ENCODE measurements at regions not wholly inside any gene's neighbourhood (a gene's known extent, or its start where the extent isn't known, plus 50 kb on each side); places are given as distances from the start of the nearest gene placed in this dataset.
"Not testable (repeated sequence)": the region's sequence is repeated elsewhere in the genome, so short reads cannot be mapped to it uniquely, and the experiment has no call there.

- H3K27me3 ChIP-seq: no peaks in the 10 kb centered on the region
- WGBS, 3 donors: 72 to 79% (median 73%) methylated on average over 3 of the region's 3 CpGs
- H3K36me3 ChIP-seq: no peaks in the 10 kb centered on the region
- DNase-seq: no peak
- H3K9me3 ChIP-seq: no peaks in the 10 kb centered on the region
- TF ChIP-seq, protein P1, sequence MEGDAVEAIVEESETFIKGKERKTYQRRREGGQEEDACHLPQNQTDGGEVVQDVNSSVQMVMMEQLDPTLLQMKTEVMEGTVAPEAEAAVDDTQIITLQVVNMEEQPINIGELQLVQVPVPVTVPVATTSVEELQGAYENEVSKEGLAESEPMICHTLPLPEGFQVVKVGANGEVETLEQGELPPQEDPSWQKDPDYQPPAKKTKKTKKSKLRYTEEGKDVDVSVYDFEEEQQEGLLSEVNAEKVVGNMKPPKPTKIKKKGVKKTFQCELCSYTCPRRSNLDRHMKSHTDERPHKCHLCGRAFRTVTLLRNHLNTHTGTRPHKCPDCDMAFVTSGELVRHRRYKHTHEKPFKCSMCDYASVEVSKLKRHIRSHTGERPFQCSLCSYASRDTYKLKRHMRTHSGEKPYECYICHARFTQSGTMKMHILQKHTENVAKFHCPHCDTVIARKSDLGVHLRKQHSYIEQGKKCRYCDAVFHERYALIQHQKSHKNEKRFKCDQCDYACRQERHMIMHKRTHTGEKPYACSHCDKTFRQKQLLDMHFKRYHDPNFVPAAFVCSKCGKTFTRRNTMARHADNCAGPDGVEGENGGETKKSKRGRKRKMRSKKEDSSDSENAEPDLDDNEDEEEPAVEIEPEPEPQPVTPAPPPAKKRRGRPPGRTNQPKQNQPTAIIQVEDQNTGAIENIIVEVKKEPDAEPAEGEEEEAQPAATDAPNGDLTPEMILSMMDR (IDR thresholded peaks at IDR 0.05): no peak
- TF ChIP-seq EP300 (IDR thresholded peaks at IDR 0.05) (no peak), POLR2A (IDR thresholded peaks at IDR 0.05) (no peak)
- intact Hi-C loops (cut with DNase I): no loop called here
- H3K4me3 ChIP-seq: no peak overlapping the region
- no peak overlapping the region for H3K27ac ChIP-seq
- H3K4me1 ChIP-seq (ENCODE audit: insufficient read depth): no peaks in the 10 kb centered on the region
Measured at GRCh38 chr2:49306925-49307324, 152.6 kb upstream of the FSHR start.

DNA sequence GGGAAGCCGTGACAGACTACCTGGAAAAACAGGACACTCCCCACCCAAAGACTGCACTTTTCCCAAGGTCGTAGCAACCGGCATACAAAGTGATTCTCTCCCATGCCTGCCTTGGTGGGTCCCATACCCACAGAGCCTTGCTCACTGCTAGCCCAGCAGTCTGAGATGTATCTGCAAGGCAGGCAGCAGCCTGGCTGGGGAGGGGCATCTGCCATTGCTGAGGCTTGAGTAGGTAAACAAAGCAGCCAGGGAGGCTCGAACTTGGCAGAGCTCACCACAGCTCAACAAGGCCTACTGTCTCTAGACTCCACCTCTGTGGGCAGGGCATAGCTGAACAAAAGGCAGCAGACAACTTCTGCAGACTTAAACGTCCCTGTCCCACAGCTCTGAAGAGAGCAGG, 144.4 kb upstream of the FSHR start:
- H3K27me3 ChIP-seq; DNase-seq; H3K9me3 ChIP-seq; H3K4me1 ChIP-seq (ENCODE audit: insufficient read depth); H3K4me3 ChIP-seq; H3K27ac ChIP-seq; intact Hi-C loops (cut with DNase I); H3K36me3 ChIP-seq: not testable (repeated sequence)
- WGBS, 3 donors: 71 to 76% (median 75%) methylated on average over 5 of the region's 5 CpGs

DNA sequence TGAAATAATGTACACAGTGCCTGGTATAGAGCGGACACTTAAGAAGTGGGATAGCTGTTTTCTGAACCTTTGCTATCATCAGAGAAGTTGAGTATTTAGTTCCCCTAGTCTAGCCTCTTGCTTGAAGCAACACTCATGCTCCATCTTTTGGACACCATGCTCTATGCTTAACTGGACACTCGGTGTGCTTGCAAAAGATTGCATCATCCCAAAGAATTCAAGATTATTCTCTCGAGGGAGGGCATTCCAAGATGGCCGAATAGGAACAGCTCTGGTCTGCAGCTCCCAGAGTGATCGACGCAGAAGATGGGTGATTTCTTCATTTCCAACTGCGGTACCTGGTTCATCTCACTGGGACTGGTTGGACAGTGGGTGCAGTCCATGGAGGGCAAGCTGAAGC, 143.9 kb upstream of the FSHR start:
- Histone ChIP-seq H3K4me3 (no peak overlapping the region), H3K27me3 (no peaks in the 10 kb centered on the region), H3K4me1 (ENCODE audit: insufficient read depth) (no peaks in the 10 kb centered on the region), H3K9me3 (no peaks in the 10 kb centered on the region), H3K36me3 (no peaks in the 10 kb centered on the region), H3K27ac (no peak overlapping the region)
- TF ChIP-seq EP300 (IDR thresholded peaks at IDR 0.05): no peak
- TF ChIP-seq POLR2A (IDR thresholded peaks at IDR 0.05): no peak
- TF ChIP-seq, protein P1 (IDR thresholded peaks at IDR 0.05): no peak
- 86 to 92% (median 90%) methylated on average over 7 of the region's 7 CpGs for WGBS, 3 donors
- intact Hi-C loops (cut with DNase I): no loop called here
- no peak for DNase-seq

DNA sequence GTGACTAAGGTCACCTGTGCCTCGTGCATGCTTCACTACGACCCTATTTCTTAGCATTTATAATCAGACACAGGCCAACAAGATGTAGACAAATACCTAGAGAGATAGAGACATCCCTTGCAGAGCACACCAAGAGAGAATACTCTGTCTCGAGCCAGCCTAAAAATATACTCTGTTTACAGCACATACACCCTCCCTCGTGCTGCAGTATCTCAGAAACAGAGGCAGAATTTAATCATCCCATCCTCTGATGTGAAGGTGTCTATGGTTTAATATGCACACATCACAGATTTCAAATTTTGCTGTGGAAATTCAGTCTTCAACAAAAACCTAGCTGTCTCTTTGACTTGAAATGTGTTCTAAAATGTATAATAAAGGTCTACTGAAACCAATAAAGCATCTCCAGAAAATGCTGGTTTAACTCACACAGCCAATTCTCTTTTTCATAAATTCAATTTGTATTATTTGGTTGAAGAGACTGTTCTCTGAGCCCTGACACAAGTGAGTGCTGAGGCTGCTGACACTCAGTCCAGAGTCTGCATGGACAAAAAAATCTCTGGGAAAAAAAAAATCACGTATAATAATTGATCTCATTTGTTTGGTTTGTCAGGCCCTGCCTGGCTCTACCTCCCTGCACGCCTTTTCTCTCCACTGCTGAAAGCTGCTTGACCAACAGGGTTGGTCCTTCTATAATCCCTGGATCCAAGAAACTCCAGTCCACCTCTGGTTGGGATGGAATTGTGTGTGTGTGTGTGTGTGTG, 142.0 kb upstream of the FSHR start:
- TF ChIP-seq, protein P1 (IDR thresholded peaks at IDR 0.05): no peak
- TF ChIP-seq POLR2A (IDR thresholded peaks at IDR 0.05) (no peak), EP300 (IDR thresholded peaks at IDR 0.05) (no peak)
- intact Hi-C loops (cut with DNase I): no loop called here
- WGBS, 3 donors: 56 to 64% (median 58%) methylated on average over 6 of the region's 6 CpGs
- Histone ChIP-seq H3K27ac (no peak overlapping the region), H3K9me3 (no peaks in the 10 kb centered on the region), H3K4me3 (no peak overlapping the region), H3K36me3 (no peaks in the 10 kb centered on the region), H3K4me1 (ENCODE audit: insufficient read depth) (no peaks in the 10 kb centered on the region), H3K27me3 (no peaks in the 10 kb centered on the region)
- DNase-seq: no peak

- Histone ChIP-seq H3K4me3 (no peak overlapping the region), H3K36me3 (no peaks in the 10 kb centered on the region), H3K4me1 (ENCODE audit: insufficient read depth) (no peaks in the 10 kb centered on the region), H3K9me3 (no peaks in the 10 kb centered on the region), H3K27me3 (no peaks in the 10 kb centered on the region), H3K27ac (no peak overlapping the region)
- TF ChIP-seq EP300 (IDR thresholded peaks at IDR 0.05) (no peak), POLR2A (IDR thresholded peaks at IDR 0.05) (no peak)
- TF ChIP-seq, protein P1 (IDR thresholded peaks at IDR 0.05): no peak
- intact Hi-C loops (cut with DNase I): no loop called here
- no peak for DNase-seq
Measured at GRCh38 chr2:49294225-49294624, 139.9 kb upstream of the FSHR start.

Measured in ovary (tissue), 7 donors.